GM13976 (cell line): ENCODE measurements at regions not wholly inside any gene's neighbourhood (a gene's known extent, or its start where the extent isn't known, plus 50 kb on each side); places are given as distances from the start of the nearest gene placed in this dataset.

Source experiments
- DNase-seq: peaks from one replicate; pipeline ENCODE4 v3.0.0; 2012; ENCODE audit warnings: low spot score
- CTCF ChIP-seq: IDR thresholded peaks from 2 replicates; pipeline ENCODE4 v1.5.1; 2012; ENCODE audit warnings: borderline replicate concordance, mild to moderate bottlenecking; ENCODE audit not compliant: insufficient read depth; ENCODE audit errors: extremely low read depth, missing control alignments, control extremely low read depth
- in situ Hi-C: fragments of 300-500 bp; cut with MboI; formaldehyde crosslinking; loops from one replicate; pipeline ENCODE4 v1.12.0; 2022; ENCODE audit warnings: low sequenced_read_pairs, mixed read lengths, inconsistent platforms; ENCODE audit not compliant: unreplicated experiment

GRCh38 chr6:23224540-23224939 is 655.2 kb downstream of the HDGFL1 start:
- TF ChIP-seq CTCF = no peak
- DNase-seq = no peak
- in situ Hi-C loops = no loop called here

DNA sequence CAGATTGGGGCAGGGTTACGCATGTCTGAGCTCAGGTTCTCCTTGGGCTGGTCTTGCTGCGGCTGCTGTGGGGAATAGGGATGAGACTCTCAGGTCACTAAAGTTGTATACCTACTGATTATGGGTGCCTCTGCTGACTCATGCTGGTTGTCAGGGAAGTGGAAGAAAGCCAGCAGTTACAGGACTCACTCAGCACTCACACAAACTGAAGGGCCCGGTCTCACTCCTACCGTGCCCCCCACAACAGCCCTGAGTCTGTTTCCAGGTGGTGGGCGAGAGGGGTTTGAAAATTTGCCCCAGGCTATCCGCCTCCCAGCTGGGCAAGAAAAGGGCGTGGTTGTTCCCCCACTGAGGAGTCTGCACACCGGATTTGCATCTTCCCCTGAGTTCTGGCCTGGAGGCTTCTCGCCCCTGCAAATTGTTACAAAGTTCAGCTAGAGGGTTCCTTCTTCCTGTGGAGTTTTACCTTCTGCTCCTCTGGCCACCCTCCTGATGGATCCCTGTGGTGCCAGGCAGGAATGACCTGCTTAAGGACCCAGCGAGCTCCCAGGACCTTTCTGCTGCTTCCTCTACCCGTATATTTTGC is 659.2 kb downstream of the HDGFL1 start:
- no peak for DNase-seq

GRCh38 chr6:23243854-23244253 is 674.5 kb downstream of the HDGFL1 start:
- DNase-seq = no peak
- in situ Hi-C loops = no loop called here

More for the DNA sequence above, 659.2 kb downstream of the HDGFL1 start:
- no peak for TF ChIP-seq CTCF
- in situ Hi-C loops = no loop called here

DNA sequence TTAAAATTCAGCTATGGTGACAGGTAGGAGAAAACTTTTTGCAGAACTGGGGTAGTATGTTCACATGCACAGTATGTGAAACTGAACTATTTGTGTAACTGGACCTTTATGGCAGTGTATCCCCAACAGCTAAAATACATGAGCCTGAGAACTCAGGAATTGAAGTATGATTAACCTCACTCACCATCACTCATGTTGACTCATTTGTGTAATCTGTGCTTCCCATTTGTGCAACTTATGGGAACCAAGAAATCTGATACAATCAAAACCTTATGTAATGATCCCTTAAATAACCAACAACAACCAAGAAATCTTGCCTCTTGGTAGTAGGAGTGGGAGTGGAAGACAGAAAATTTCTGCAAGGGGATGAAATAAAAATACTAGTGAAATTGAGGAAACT is 674.9 kb downstream of the HDGFL1 start:
- DNase-seq = no peak
- in situ Hi-C loops = no loop called here
- TF ChIP-seq CTCF = no peak

More at GRCh38 chr6:23243854-23244253, 674.5 kb downstream of the HDGFL1 start:
- no peak for TF ChIP-seq CTCF

DNA sequence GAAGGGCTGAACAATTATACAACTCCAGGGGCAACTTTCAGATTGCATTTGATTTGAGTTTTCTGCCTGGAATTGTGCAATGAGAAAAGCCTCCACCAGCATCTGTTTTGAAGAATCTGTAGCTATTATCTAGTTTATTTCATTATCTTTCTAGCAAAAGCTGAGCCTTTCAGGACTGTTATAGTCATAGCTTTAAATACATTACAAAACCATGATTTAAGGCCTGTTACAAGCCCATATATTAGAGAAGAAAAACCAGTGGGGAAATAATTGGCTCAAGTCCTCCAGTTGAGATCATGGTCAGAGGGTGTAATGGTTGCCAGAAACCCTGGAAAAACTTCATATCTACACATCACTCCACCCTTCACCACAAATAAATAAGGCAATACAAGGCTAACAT is 676.2 kb downstream of the HDGFL1 start:
- no peak for TF ChIP-seq CTCF
- in situ Hi-C loops = no loop called here
- no peak for DNase-seq

DNA sequence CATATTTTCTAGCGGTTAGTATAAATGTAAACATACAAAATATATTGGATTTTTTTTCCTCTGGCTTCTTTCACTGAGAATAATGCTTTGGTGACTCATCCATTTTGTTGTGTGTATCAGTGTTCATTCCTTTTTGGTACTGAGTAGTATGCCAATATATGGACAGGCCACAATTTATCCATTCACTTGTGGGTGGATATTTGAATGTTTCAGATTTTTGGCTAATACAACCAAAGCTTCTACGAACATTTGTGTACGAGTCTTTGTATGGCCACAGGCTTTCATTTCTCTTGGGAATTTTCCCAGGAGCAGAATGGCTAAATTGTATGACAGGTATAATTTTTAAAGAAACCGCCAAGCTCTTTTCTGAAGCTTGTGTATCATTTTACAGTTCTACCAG is 677.5 kb downstream of the HDGFL1 start:
- DNase-seq = no peak
- in situ Hi-C loops = no loop called here
- TF ChIP-seq CTCF = no peak
